IMR-90 (cell line): ENCODE measurements at regions not wholly inside any gene's neighbourhood (a gene's known extent, or its start where the extent isn't known, plus 50 kb on each side); places are given as distances from the start of the nearest gene placed in this dataset.

ENCODE experiments used
- ATAC-seq: fragments of 200-7000 bp; cut with Tn5 transposase; 2 replicates; pipeline ENCODE4 v1.9.1; 2020; ENCODE audit warnings: low read depth, mild to moderate bottlenecking, moderate library complexity
- BruUV-seq: library from RNA; stranded (reverse); fragments of 400-500 nt; replicated peaks from 2 replicates; lab custom pipeline; 2021; lab: Mats Ljungman, UMichigan
- CTCF ChIA-PET: fragments of 300-600 bp; formaldehyde crosslinking; extraction: SDS; loops from one replicate; lab custom pipeline; 2021; ENCODE audit warnings: antibody characterized with exemption; lab: Yijun Ruan, JAX
- POLR2A ChIA-PET: fragments of 300-600 bp; sonication (Branson Sonifier 250); formaldehyde crosslinking; loops from one replicate; lab custom pipeline; 2022; ENCODE audit warnings: antibody characterized with exemption; ENCODE audit not compliant: unreplicated experiment; lab: Charles Lee
- DNase-seq: peaks from one replicate; pipeline ENCODE4 v3.0.0; 2013
- H2AFZ ChIP-seq: replicated peaks from 2 replicates; pipeline ENCODE3; 2013; ENCODE audit warnings: low read length, mild to moderate bottlenecking; ENCODE audit not compliant: poor library complexity
- H2AK5ac ChIP-seq: 2 replicates; pipeline ENCODE4 v1.6.1; 2013; ENCODE audit warnings: low read depth, low read length, inconsistent platforms
- H2AK9ac ChIP-seq: replicated peaks from 2 replicates; pipeline ENCODE3; 2013; ENCODE audit warnings: mild to moderate bottlenecking, low read depth, low read length, moderate library complexity; ENCODE audit not compliant: poor library complexity
- H2BK120ac ChIP-seq: 2 replicates; pipeline ENCODE4 v1.6.1; 2013; ENCODE audit warnings: low read depth, low read length, inconsistent platforms
- H2BK15ac ChIP-seq: 3 replicates; pipeline ENCODE4 v1.6.1; 2013; ENCODE audit warnings: low read depth, low read length, inconsistent platforms
- H2BK20ac ChIP-seq: 2 replicates; pipeline ENCODE4 v1.6.1; 2013; ENCODE audit warnings: low read depth, mild to moderate bottlenecking, inconsistent platforms, low read length, moderate library complexity
- H2BK5ac ChIP-seq: 2 replicates; pipeline ENCODE4 v1.6.1; 2013; ENCODE audit warnings: mild to moderate bottlenecking, low read depth, low read length, inconsistent platforms; ENCODE audit not compliant: poor library complexity, severe bottlenecking
- H3K14ac ChIP-seq: replicated peaks from 2 replicates; pipeline ENCODE4 v1.6.1; 2013; ENCODE audit warnings: low read depth, low read length, inconsistent platforms
- H3K18ac ChIP-seq: 2 replicates; pipeline ENCODE4 v1.6.1; 2013; ENCODE audit warnings: low read depth, low read length, control low read depth
- H3K23ac ChIP-seq: 2 replicates; pipeline ENCODE4 v1.6.1; 2013; ENCODE audit warnings: low read depth, low read length, inconsistent platforms
- H3K27ac ChIP-seq: 2 replicates; pipeline ENCODE4 v1.5.1; 2013; ENCODE audit warnings: mild to moderate bottlenecking, control low read depth, low read length; ENCODE audit not compliant: insufficient read depth
- H3K27me3 ChIP-seq: 2 replicates; pipeline ENCODE4 v1.6.1; 2013; ENCODE audit warnings: low read length; ENCODE audit not compliant: control insufficient read depth, insufficient read depth
- H3K36me3 ChIP-seq: 2 replicates; pipeline ENCODE4 v1.6.1; 2013; ENCODE audit warnings: low read length, mixed read lengths; ENCODE audit not compliant: control insufficient read depth, insufficient read depth
- H3K4ac ChIP-seq: 2 replicates; pipeline ENCODE4 v1.6.1; 2013; ENCODE audit warnings: low read depth, low read length, inconsistent platforms
- H3K4me1 ChIP-seq: 2 replicates; pipeline ENCODE4 v1.6.1; 2013; ENCODE audit warnings: low read length, mixed read lengths; ENCODE audit not compliant: control insufficient read depth, insufficient read depth
- H3K4me2 ChIP-seq: 2 replicates; pipeline ENCODE4 v1.6.1; 2013; ENCODE audit warnings: low read depth, mild to moderate bottlenecking, control low read depth, low read length, moderate library complexity
- H3K4me3 ChIP-seq: 2 replicates; pipeline ENCODE4 v1.5.1; 2013; ENCODE audit warnings: low read depth, mild to moderate bottlenecking, control low read depth, low read length, moderate library complexity; ENCODE audit not compliant: insufficient read depth
- H3K56ac ChIP-seq: 2 replicates; pipeline ENCODE4 v1.6.1; 2013; ENCODE audit warnings: low read length, inconsistent platforms; ENCODE audit not compliant: insufficient read depth; ENCODE audit errors: extremely low read depth
- H3K79me1 ChIP-seq, 2 experiments: 2 replicates each; pipeline ENCODE4 v1.6.1; 2013; ENCODE audit warnings: low read length in 2 of 2, inconsistent platforms in 1 of 2, low read depth in 1 of 2
- H3K9ac ChIP-seq: 2 replicates; pipeline ENCODE4 v1.6.1; 2013; ENCODE audit warnings: low read depth, low read length, control low read depth
- H3K9me1 ChIP-seq: 2 replicates; pipeline ENCODE4 v1.6.1; 2013; ENCODE audit warnings: low read length, inconsistent platforms; ENCODE audit not compliant: insufficient read depth
- H3K9me3 ChIP-seq: 2 replicates; pipeline ENCODE4 v1.6.1; 2013; ENCODE audit warnings: low read length; ENCODE audit not compliant: control insufficient read depth, insufficient read depth
- H4K20me1 ChIP-seq: 2 replicates; pipeline ENCODE4 v1.6.1; 2013; ENCODE audit warnings: low read length, inconsistent platforms; ENCODE audit not compliant: insufficient read depth
- H4K5ac ChIP-seq: 2 replicates; pipeline ENCODE4 v1.6.1; 2013; ENCODE audit warnings: mild to moderate bottlenecking, low read depth, low read length, control low read depth
- H4K8ac ChIP-seq, 2 experiments: 2 replicates each; pipeline ENCODE4 v1.6.1; 2013; ENCODE audit warnings: low read depth in 2 of 2, low read length in 2 of 2, control low read depth in 1 of 2, inconsistent platforms in 1 of 2
- H4K91ac ChIP-seq: 2 replicates; pipeline ENCODE4 v1.6.1; 2013; ENCODE audit warnings: low read depth, low read length, inconsistent platforms; ENCODE audit not compliant: insufficient read depth
- BHLHE40 ChIP-seq: fragments of 150-350 bp; IDR thresholded peaks from 2 replicates; pipeline ENCODE4 v1.6.1; 2016; ENCODE audit warnings: mild to moderate bottlenecking, low read depth, low read length
- CEBPB ChIP-seq: IDR thresholded peaks from 2 replicates; pipeline ENCODE4 v1.6.1; 2012; ENCODE audit warnings: low read depth, low read length, improper control_type of control experiment
- CTCF ChIP-seq: conservative IDR thresholded peaks from 2 replicates; pipeline ENCODE4 v1.5.1; 2012; ENCODE audit warnings: mild to moderate bottlenecking, low read depth, low read length, improper control_type of control experiment
- ELK1 ChIP-seq: fragments of 150-350 bp; IDR thresholded peaks from 2 replicates; pipeline ENCODE4 v1.6.1; 2016; ENCODE audit warnings: low read depth, mild to moderate bottlenecking, low read length, moderate library complexity, borderline replicate concordance
- FOS ChIP-seq: fragments of 150-350 bp; IDR thresholded peaks from 2 replicates; pipeline ENCODE4 v1.6.1; 2016; ENCODE audit warnings: low read depth, low read length
- MAFK ChIP-seq: IDR thresholded peaks from 2 replicates; pipeline ENCODE4 v1.6.1; 2012; ENCODE audit warnings: low read depth, low read length, improper control_type of control experiment
- MAZ ChIP-seq: IDR thresholded peaks from 2 replicates; pipeline ENCODE4 v1.6.1; 2012; ENCODE audit warnings: low read depth, mild to moderate bottlenecking, low read length, improper control_type of control experiment, moderate library complexity, borderline replicate concordance
- MXI1 ChIP-seq: IDR thresholded peaks from 2 replicates; pipeline ENCODE4 v1.6.1; 2012; ENCODE audit warnings: low read depth, mild to moderate bottlenecking, low read length, moderate library complexity, borderline replicate concordance
- NFE2L2 ChIP-seq: fragments of 150-350 bp; IDR thresholded peaks from 2 replicates; pipeline ENCODE4 v1.6.1; 2016; ENCODE audit warnings: low read depth, mild to moderate bottlenecking, low read length
- RAD21 ChIP-seq: IDR thresholded peaks from 2 replicates; pipeline ENCODE4 v1.6.1; 2012; ENCODE audit warnings: low read length, improper control_type of control experiment
- RCOR1 ChIP-seq: IDR thresholded peaks from 2 replicates; pipeline ENCODE4 v1.6.1; 2012; ENCODE audit warnings: mild to moderate bottlenecking, low read length, improper control_type of control experiment; ENCODE audit not compliant: insufficient replicate concordance
- SMC3 ChIP-seq: fragments of 150-350 bp; IDR thresholded peaks from 2 replicates; pipeline ENCODE4 v1.6.1; 2016; ENCODE audit warnings: low read depth, mild to moderate bottlenecking, antibody characterized with exemption, low read length, moderate library complexity
- USF2 ChIP-seq: fragments of 150-350 bp; IDR thresholded peaks from 2 replicates; pipeline ENCODE4 v1.6.1; 2017; ENCODE audit warnings: mild to moderate bottlenecking, antibody characterized with exemption, low read length, low read depth
- WGBS, 2 experiments: methylation state at CpG; one replicate each; pipeline versions ENCODE4 v1.1.5 to v1.1.7; 2013; ENCODE audit warnings: missing lambda C conversion rate in 2 of 2; ENCODE audit not compliant: insufficient read length in 1 of 2; ENCODE audit errors: extremely low coverage in 2 of 2; 5-methylcytosine and 5-hydroxymethylcytosine counted together
- dilution Hi-C: fragments of 300-500 bp; cut with HindIII; formaldehyde crosslinking; loops from one replicate; pipeline ENCODE4 v1.14.3; 2018; ENCODE audit warnings: low sequenced_read_pairs; ENCODE audit not compliant: unreplicated experiment
- in situ Hi-C: fragments of 300-500 bp; cut with MboI; formaldehyde crosslinking; loops from 3 replicates; pipeline ENCODE4 v1.14.3; 2019; ENCODE audit warnings: low sequenced_read_pairs, inconsistent platforms, mixed read lengths
- intact Hi-C: fragments of 100-400 bp; cut with micrococcal nuclease; formaldehyde crosslinking; loops from 2 replicates; pipeline ENCODE4 v1.10.0; 2022

- H3K4me2 ChIP-seq, result no peak overlapping the region
- no peak overlapping the region for H2AK5ac ChIP-seq
- no peak overlapping the region for H3K23ac ChIP-seq
- H4K20me1 ChIP-seq, result no peaks in the 10 kb centered on the region
- H3K9ac ChIP-seq, result no peak overlapping the region
- whole genome bisulfite sequencing, 2 experiments, result no CpG with 5 or more reads among the region's 2 CpGs
- H3K14ac ChIP-seq, result no peak overlapping the region
- TF ChIP-seq ELK1 (no peak), RCOR1 (no peak), BHLHE40 (no peak), MAZ (no peak), CTCF (no peak), CEBPB (no peak), USF2 (no peak), NFE2L2 (no peak), RAD21 (no peak), SMC3 (no peak), MAFK (no peak), MXI1 (no peak), FOS (no peak)
- peaks cover 6% of the 10 kb centered on the region for H3K4me1 ChIP-seq
- H3K79me1 ChIP-seq, result no peaks in the 10 kb centered on the region
- ATAC-seq (no peak), DNase-seq (no peak)
- no peak overlapping the region for H3K56ac ChIP-seq
- no peak overlapping the region for H2AK9ac ChIP-seq
- in situ Hi-C loops (no loop called here), intact Hi-C loops (no loop called here), dilution Hi-C loops (no loop called here)
- H3K27me3 ChIP-seq, result no peaks in the 10 kb centered on the region
- H2BK5ac ChIP-seq, result no peak overlapping the region
- 0 out of 2 replicates have a peak, but pooled peaks cover 3% of the 10 kb centered on the region for H3K9me1 ChIP-seq
- no peak overlapping the region for H4K5ac ChIP-seq
- ChIA-PET CTCF (no interaction called here), POLR2A (no interaction called here)
- no peak overlapping the region for H2BK20ac ChIP-seq
- no peak overlapping the region for H3K18ac ChIP-seq
- H3K4ac ChIP-seq, result no peak overlapping the region
- H2AFZ ChIP-seq, result no peak overlapping the region
- no peak overlapping the region for H2BK120ac ChIP-seq
- no peak overlapping the region for H4K8ac ChIP-seq
- no peak overlapping the region for H4K91ac ChIP-seq
- no peaks in the 10 kb centered on the region for H3K36me3 ChIP-seq
- H2BK15ac ChIP-seq, result no peak overlapping the region
- no peaks in the 10 kb centered on the region for H3K9me3 ChIP-seq
- H3K27ac ChIP-seq, result no peak overlapping the region
- no TSS peak for BruUV-seq
- H3K4me3 ChIP-seq, result no peak overlapping the region
Measured at GRCh38 chr4:145283909-145284308, 103.5 kb upstream of the OTUD4 start.
